Activated T-cell treated with anti-CD3 and anti-CD28 coated beads for 48 hours (primary cell): ENCODE measurements at regions not wholly inside any gene's neighbourhood (a gene's known extent, or its start where the extent isn't known, plus 50 kb on each side); places are given as distances from the start of the nearest gene placed in this dataset.

Source experiments
- DNase-seq: peaks from one replicate; pipeline ENCODE4 v3.0.0-alpha.2; 2020; ENCODE audit warnings: low read depth

DNA sequence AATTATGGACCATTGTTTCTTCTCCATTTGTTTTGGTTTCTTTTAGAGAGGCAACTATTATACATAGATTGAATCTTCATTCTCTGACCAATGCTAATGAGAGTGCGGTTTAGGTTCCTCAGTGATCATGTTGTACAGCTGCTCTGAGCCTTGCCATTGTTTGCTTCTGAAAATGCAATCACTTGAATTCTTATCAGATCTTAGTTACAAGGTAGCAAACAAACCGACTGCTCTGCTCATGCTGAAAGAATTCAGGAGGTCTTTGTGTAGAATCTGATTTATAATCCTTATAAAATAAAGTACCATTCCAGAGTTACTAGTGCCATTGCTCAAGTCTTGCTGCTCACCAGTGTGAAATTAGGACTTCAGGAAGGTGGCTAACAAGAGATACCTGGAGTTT, 569.1 kb upstream of the ID4 start:
- DNase-seq, result no peak

GRCh38 chr6:19268718-19269117, 568.5 kb upstream of the ID4 start:
- no peak for DNase-seq

GRCh38 chr6:19269341-19269898, 567.8 kb upstream of the ID4 start:
- DNase-seq, result no peak

DNA sequence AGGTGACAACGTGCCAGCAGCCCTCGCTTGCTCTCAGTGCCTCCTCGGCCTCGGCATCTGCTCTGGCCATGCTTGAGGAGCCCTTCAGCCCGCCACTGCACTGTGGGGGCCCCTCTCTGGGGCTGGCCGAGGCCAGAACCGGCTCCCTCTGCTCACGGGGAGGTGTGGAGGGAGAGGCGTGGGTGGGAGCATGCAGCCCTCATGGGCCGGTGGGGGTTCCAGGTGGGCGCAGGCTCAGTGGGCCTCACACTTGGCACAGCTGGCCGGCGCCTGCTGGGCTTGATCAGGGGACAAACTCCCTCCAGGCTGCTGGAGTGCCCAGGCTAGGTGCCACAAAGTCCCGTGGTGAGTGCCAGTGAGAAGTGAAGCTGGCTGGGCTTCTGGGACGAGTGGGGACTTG, 566.6 kb upstream of the ID4 start:
- DNase-seq, result no peak

- DNase-seq, result no peak
These were observed 557.9 kb upstream of the ID4 start for GRCh38 chr6:19279273-19279684.

- no peak for DNase-seq
These were observed 549.2 kb upstream of the ID4 start for GRCh38 chr6:19287928-19288327.

GRCh38 chr6:19289457-19289856, 547.7 kb upstream of the ID4 start:
- DNase-seq, result no peak

DNA sequence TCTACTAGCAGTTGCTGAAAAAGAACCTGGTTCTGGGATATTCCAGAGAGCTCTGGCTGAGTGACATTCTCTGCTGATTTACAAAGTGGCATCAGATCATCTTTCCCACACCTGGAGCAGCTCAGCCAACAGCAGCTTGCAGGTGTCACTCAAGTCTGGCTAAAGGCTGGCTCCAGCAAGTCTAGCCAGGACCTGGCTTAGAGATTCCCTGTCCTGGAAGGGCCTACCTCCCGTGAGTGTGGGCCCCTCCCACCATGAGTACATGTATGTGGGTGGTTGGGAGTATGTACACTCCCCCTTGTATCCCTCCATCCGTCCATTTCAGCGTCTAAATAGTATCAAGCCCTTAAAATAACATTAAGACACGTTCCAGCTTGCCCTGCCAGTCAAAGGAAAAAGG, 539.3 kb upstream of the ID4 start:
- DNase-seq, result no peak

GRCh38 chr6:19298421-19298820, 538.7 kb upstream of the ID4 start:
- no peak for DNase-seq

DNA sequence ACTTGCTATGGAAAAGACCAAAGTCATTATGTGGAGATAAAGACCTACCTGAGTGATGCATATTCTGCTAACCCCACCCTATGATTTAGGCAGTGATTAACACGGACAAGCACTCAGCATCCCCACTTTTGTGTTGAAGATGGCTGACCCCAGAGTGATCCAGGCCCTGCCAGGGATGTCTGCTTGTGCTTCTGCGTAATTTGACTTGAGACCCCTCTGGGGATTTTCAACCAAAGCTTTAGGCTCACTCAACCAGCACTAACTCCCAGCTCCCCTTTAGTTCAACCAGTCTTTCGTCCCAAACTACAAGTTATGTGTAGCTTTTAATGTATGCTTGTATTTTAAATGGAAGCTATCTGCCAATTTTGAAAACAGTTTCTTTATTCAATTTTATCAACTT, 538.0 kb upstream of the ID4 start:
- no peak for DNase-seq

DNA sequence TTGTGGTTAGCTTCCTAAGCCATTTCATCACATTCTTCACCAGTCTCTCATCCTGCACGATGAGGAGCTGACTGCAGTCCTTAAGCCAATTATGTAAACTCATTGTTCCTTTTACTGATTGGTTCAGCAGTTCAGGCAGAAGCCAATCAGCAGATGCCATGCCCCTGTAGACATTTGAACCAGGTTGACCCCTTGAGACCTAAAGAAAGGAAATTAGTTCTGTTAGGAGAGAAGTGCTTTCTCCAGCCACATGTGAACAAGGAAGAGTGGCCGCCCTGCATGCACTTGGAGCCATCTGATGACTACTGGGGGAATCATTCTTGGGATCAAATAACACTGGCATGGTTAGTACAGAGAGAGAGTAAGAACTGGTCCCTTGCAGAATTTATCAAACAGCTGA, 535.2 kb upstream of the ID4 start:
- no peak for DNase-seq

DNA sequence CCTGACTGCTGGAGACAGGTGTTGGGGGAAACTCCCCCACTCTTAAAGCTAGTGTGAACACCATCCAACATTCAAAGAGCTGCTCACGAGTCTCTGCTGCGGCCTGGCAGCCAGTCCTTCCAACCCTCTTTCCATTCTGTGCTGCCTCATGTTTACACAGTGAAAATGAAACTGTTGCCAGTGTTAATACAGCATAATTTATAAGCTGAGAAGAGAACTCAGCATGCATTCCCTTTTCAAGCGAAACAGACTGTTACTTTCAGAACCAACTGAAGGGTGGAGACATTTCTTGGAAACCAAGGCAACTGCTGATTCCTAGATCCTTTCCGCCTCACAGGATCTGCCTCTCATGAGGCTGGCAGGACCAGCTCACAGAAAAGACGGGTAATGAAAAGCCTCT, 533.8 kb upstream of the ID4 start:
- DNase-seq, result no peak

- no peak for DNase-seq
These were observed 527.5 kb upstream of the ID4 start for GRCh38 chr6:19309661-19310060.

DNA sequence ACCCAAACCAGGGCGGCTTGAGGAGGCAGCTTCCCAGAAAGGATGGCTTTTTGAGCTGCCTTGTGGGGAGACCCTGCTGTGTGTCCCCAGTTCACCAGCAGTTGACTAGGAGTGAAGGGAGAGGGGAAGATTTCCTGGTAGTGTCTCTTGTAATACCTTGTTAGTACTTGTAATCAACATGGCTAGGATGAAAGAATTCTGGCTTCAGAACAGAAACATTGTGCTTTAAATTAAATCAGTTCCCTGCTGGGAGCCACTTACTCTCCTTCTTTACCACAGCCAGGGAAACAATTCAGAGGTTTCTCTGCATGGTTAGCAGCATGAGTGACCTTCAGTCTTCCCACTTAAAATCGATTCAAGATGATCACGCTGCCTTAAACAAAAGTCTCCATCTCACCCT, 525.4 kb upstream of the ID4 start:
- DNase-seq, result no peak

GRCh38 chr6:19312241-19312978, 524.8 kb upstream of the ID4 start:
- no peak for DNase-seq

DNA sequence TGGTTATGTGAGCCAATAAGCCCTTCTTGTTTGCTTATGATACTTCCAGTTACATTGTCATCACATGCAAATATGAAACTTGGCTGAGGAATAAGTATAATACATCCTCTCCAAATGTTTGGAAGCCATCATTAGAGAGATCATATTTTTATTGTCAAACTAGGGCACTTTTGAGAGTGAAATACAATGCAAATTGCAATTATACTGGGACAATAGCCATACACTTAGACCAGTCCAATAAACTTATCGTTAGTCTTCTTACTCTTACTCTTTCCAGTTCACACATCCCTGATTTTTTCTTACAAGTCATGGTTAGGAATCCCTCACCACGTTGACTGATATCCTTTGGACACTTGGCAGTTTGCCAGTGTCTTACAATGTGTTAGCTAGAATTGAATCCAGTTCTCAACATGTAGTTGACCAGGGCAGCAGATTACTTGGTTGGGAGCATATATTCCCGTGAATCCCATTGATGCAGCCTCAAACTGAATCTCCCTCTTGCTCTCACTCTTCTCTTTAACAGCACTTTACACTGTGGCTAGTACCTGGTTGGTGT, 519.7 kb upstream of the ID4 start:
- DNase-seq, result no peak

DNA sequence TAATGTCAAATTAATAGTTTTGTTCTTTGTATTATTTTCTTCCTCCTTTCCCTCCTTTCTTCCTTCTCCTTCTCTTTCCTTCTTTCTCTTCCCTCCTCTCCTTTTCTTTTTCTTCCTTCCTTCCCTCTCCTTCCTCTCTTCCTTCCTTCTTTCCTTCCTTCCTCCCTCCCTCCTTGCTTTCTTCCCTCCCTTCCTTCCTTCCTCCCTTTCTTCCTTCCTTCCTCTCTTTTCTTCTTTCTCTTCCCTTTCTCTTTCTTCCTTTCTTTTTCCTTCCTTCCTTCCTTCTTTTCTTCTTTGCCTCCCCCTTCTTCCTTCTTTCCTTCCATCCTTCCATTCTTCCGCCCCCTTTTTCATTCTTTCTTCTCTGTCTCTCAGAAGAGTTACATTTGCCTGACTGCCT, 518.2 kb upstream of the ID4 start:
- DNase-seq, result no peak

- DNase-seq, result no peak
These were observed 517.0 kb upstream of the ID4 start for GRCh38 chr6:19320111-19320581.

DNA sequence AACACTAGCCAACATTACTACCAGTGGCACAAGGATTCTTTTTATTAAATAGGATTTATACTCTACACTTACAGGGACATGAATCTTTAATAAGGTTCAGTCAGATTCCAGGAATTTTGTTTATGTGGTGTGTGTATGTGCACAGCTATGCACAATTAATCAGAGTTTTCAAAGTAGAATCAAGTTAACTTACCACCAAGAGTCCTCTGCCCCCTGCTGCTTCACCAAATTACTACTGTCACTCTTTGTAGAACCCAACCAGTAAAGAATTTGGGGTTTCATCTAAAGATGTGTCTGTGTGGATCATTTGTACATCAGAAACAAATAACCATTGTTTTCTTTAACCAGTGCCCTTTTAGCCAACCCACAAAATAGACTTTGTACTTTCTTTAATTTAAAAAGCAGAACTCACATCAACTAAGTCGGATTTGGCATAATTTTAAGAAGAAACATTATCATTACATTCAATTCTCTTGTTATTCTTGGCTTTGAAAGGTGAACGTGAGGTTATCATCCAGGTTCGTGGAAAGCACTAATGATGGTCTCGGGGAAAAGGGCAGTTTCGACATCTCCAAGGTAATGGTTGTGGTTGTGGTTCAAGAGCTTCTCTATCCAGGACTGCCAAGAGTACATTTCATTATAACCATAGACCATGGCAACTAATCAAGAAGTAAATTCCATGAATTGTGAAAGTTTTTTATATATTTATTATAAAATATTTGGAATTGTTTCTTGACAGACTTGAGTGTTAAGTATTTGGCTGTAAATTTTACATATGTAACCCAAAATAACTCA, 514.3 kb upstream of the ID4 start:
- no peak for DNase-seq

DNA sequence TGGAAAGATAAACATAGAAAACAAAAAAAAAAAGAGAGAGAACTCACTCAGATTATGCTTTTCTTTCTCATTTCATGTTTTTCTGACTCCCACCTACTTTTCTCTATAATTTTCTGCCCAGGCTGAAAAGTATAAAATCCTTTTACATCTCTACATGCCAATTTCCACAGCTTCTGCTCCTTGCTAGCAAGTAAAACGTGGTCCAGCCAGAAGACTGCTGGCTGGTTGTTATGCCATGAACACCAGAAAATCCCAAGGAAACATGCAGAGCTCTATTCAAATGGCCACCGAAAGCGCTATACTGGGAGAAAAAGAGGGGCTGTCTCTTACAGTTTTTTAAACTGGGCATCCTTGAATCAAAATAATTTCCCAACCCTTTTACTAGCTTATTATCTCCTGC, 512.8 kb upstream of the ID4 start:
- DNase-seq, result no peak

DNA sequence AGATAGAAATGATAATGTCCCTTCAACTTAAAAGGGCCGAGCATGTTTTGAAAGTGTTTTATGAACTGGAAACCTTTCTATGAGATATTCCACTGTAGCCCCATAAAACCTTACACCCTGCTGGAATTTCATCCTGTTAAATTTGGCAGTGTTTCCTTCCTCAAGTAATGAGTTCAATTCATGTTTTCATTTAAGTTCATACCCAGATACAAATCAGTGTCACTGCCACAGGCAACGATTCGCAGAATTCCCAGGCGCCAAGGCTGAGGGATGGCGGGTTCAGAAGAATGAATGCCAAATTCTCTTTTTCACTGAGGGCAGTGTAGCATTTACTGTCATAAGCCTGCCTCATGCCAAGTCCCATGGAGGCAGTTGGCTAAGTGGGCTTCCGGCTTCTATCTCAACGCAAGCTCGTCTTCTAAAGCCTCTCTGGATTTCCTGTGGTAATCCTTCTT, 511.8 kb upstream of the ID4 start:
- no peak for DNase-seq

GRCh38 chr6:19327241-19327640, 509.9 kb upstream of the ID4 start:
- DNase-seq, result no peak

- DNase-seq, result no peak
These were observed 509.5 kb upstream of the ID4 start for GRCh38 chr6:19327661-19328060.
